ENCODE measurements at regions not wholly inside any gene's neighbourhood (a gene's known extent, or its start where the extent isn't known, plus 50 kb on each side); places are given as distances from the start of the nearest gene placed in this dataset.

DNA sequence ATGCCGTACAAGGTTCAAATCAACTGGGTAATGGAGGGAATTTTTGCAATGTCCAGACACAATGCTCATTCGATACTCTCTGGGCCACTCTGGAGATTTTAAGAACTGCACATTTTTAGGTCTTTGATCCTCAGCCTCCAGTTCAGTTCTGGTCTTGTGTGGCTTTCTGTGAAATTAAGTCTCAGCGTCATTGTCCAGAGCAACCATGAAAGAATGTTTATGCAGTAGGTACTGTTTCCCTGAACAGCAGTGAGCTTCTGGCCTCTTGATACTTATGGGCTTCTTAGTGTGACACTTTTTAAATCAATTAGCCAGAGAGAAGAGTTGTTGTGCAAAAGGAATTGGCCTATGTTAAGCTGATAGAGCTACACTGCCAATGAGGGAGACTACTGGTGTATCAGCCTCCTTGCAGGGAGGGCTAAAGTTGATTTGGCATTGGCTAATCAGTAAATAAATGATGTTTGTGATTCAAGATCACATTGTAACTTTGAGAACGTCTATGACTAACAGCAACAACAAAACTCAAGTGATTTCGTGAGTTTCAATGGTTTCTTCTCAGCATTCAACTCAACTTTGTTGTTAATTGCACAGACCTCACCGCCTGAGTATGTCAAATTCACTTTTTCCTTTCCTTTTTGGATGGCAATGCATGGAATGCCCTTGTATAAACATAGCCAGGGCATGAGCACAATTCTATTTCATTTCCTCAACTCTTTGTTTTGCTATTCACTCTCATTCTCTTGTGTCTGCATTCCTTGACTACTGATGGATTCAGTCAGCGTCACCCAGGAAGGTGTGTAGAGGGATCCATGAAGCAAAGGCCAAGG is 85.1 kb downstream of the GJA1 start:
- CTCF ChIA-PET, result interaction anchor here (0.6 to 0.7 kb wide), 4 partner anchors 16 to 744 kb away, joined by 3 to 12 read pairs (median 4); no protein-coding TSS in a partner anchor
- Histone ChIP-seq H3K27me3 (ENCODE audit: control insufficient read depth, insufficient read depth, low read length) (no peaks in the 10 kb centered on the region), H3K27ac (ENCODE audit: low read depth, low read length) (peak overlapping the region; percentile 74), H3K4me3 (ENCODE audit: low read depth, low read length) (no peak overlapping the region), H3K9me3 (ENCODE audit: control insufficient read depth, insufficient read depth, low read length) (no peaks in the 10 kb centered on the region)
- TF ChIP-seq CTCF (IDR thresholded peaks at IDR 0.05; ENCODE audit: low read depth, low read length), result no peak
- peak; percentile 67 for DNase-seq (ENCODE audit: low read depth, low spot score)
- POLR2A ChIA-PET, result no interaction called here

DNA sequence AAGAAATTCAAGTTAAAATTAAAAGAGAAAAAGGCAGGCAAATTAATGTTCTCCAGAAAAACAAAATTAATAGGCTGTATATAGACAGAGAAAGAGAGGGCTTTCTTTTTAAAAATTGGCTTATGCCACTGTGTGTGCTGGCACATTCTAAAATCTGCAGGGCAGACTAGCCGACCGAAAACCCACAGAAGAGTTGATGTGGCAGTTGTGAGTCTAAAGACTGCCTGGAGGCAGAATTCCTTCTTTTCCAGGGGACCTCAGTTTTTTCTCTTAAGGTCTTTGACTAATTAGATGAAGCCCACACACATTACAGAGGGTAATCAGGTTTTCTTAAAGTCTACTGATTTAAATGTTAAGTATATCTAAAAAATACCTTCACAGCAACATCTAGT is 85.7 kb downstream of the GJA1 start:
- no peak for DNase-seq (ENCODE audit: low read depth, low spot score)
- H3K9me3 ChIP-seq (ENCODE audit: control insufficient read depth, insufficient read depth, low read length), result no peaks in the 10 kb centered on the region
- ChIA-PET POLR2A (no interaction called here), CTCF (interaction anchor here (0.6 to 0.7 kb wide), 5 partner anchors 17 to 744 kb away, joined by 3 to 12 read pairs (median 6); no protein-coding TSS in a partner anchor)
- H3K4me3 ChIP-seq (ENCODE audit: low read depth, low read length), result no peak overlapping the region
- peak overlapping the region; percentile 74 for H3K27ac ChIP-seq (ENCODE audit: low read depth, low read length)
- no peaks in the 10 kb centered on the region for H3K27me3 ChIP-seq (ENCODE audit: control insufficient read depth, insufficient read depth, low read length)
- TF ChIP-seq CTCF (IDR thresholded peaks at IDR 0.05; ENCODE audit: low read depth, low read length), result no peak

- POLR2A ChIA-PET, result interaction anchor here (0.7 to 1.2 kb wide), 2 partner anchors 170 to 429 kb away, joined by 4 to 5 read pairs; no protein-coding TSS in a partner anchor
- Histone ChIP-seq H3K27ac (ENCODE audit: low read depth, low read length) (peak overlapping the region; percentile 86), H3K9me3 (ENCODE audit: control insufficient read depth, insufficient read depth, low read length) (no peaks in the 10 kb centered on the region), H3K27me3 (ENCODE audit: control insufficient read depth, insufficient read depth, low read length) (no peaks in the 10 kb centered on the region), H3K4me3 (ENCODE audit: low read depth, low read length) (no peak overlapping the region)
- TF ChIP-seq CTCF (IDR thresholded peaks at IDR 0.05; ENCODE audit: low read depth, low read length), result no peak
- CTCF ChIA-PET, result interaction anchor here (0.7 to 4.3 kb wide), 5 partner anchors 10 to 327 kb away, joined by 3 to 16 read pairs (median 4); partner anchors contain the start of gene GJA1
- DNase-seq (ENCODE audit: low read depth, low spot score), result peak; percentile 86
Measured at GRCh38 chr6:121522265-121522664, 86.8 kb downstream of the GJA1 start.

DNA sequence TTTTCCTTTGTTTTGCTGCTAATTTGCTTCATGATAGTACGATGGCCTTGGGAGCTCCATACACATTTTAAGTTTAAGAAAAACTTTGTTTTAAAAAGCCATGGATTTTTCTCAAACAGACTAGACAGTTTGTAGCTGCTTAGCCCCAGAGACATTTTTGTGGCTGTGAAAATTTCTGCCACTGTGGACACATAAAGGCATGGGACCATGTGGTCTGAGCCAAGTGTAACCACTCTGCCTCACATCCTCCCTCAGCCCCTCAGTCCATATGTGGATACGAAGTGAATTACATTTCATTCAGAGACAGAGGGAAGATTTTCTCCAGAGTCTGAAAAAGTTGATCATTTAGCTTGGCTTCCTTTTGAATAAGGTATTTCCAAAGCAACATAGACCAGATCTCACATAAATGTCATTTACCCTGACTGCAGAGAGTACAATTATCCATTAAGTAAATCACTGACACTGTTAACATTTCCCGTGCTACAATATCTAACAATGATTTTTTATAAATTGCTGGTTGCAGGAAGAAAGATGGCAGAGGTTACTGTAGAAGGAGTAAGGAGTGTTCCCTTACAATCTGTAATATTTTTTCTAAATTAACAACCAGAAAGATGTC is 87.4 kb downstream of the GJA1 start:
- CTCF ChIA-PET, result interaction anchor here (0.6 to 4.3 kb wide), 6 partner anchors 9 to 511 kb away, joined by 3 to 16 read pairs (median 4); partner anchors contain the start of gene GJA1
- TF ChIP-seq CTCF (IDR thresholded peaks at IDR 0.05; ENCODE audit: low read depth, low read length), result no peak
- H3K9me3 ChIP-seq (ENCODE audit: control insufficient read depth, insufficient read depth, low read length), result no peaks in the 10 kb centered on the region
- DNase-seq (ENCODE audit: low read depth, low spot score), result no peak
- H3K27me3 ChIP-seq (ENCODE audit: control insufficient read depth, insufficient read depth, low read length), result no peaks in the 10 kb centered on the region
- no peak overlapping the region for H3K4me3 ChIP-seq (ENCODE audit: low read depth, low read length)
- H3K27ac ChIP-seq (ENCODE audit: low read depth, low read length), result peak overlapping the region; percentile 86
- POLR2A ChIA-PET, result interaction anchor here (0.7 to 1.2 kb wide), 3 partner anchors 9 to 429 kb away, joined by 3 to 5 read pairs (median 4); no protein-coding TSS in a partner anchor

Measured in AG04450 (cell line).